Tibial artery (tissue), 4 donors: ENCODE measurements at regions not wholly inside any gene's neighbourhood (a gene's known extent, or its start where the extent isn't known, plus 50 kb on each side); places are given as distances from the start of the nearest gene placed in this dataset.

Experiments used
- DNase-seq, 2 donors: peaks; one replicate each; pipeline ENCODE4 v3.0.0-alpha.2; 2019
- H3K27ac ChIP-seq, 2 donors: fragments of 200-600 bp; sonication (generic) in 1 of 2; 1 replicate in 1 of 2; 2 replicates in 1 of 2; pipeline ENCODE4 v1.5.1; 2018 to 2019; ENCODE audit warnings: mild to moderate bottlenecking in 1 of 2
- H3K27me3 ChIP-seq, 2 donors: fragments of 200-600 bp; sonication (generic) in 1 of 2; one replicate each; pipeline versions ENCODE4 v1.5.1 to v1.6.0; 2016 to 2019
- H3K36me3 ChIP-seq, 3 donors: fragments of 200-600 bp; sonication (generic) in 2 of 3; one replicate each; pipeline ENCODE4 v1.5.1; 2016 to 2019; ENCODE audit warnings: mild to moderate bottlenecking in 2 of 3
- H3K4me1 ChIP-seq, 4 donors: fragments of 200-600 bp; sonication (generic) in 2 of 4; 1 replicate in 3 of 4; 2 replicates in 1 of 4; pipeline ENCODE4 v1.5.1; 2016 to 2019
- H3K4me3 ChIP-seq, 2 donors: fragments of 200-600 bp; sonication (generic) in 1 of 2; 1 replicate in 1 of 2; 2 replicates in 1 of 2; pipeline ENCODE4 v1.5.1; 2018 to 2019; ENCODE audit warnings: mild to moderate bottlenecking in 2 of 2
- H3K9me3 ChIP-seq, 3 donors: fragments of 200-600 bp; sonication (generic) in 1 of 3; one replicate each; pipeline ENCODE4 v1.5.1; 2016 to 2019
- intact Hi-C: fragments of 100-400 bp; cut with DNase I; formaldehyde crosslinking; loops from one replicate; pipeline ENCODE4 v1.15.0; 2023; ENCODE audit warnings: low total_unique reads
- TF ChIP-seq, protein P1 (sequence below), 2 experiments: fragments of 200-600 bp in 1 of 2; fragments of 450-650 bp in 1 of 2; IDR thresholded peaks; one replicate each; pipeline ENCODE4 v1.5.1; 2017 to 2019; ENCODE audit warnings: antibody characterized with exemption in 2 of 2, mild to moderate bottlenecking in 1 of 2, moderate library complexity in 1 of 2

DNA sequence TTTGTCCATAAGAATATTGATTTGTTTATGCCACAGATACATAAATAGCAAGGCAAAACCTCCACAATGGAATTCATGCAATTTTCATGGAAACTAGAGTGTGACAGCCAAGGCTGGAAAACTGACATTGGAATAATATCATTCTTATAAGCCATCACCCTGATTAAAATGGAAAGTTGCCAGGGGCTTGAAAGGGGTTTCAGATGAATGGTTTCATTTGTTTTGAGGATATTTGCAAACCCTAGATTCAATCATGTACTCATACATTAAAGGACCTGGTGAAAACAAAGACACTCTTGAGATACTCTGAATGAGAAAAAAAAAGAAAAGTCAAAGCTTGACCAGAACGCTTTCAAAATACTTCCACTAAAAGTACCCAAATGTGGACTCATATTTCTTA lies 205.7 kb downstream of the DIO2 start:
- intact Hi-C loops = no loop called here
- TF ChIP-seq, protein P1, sequence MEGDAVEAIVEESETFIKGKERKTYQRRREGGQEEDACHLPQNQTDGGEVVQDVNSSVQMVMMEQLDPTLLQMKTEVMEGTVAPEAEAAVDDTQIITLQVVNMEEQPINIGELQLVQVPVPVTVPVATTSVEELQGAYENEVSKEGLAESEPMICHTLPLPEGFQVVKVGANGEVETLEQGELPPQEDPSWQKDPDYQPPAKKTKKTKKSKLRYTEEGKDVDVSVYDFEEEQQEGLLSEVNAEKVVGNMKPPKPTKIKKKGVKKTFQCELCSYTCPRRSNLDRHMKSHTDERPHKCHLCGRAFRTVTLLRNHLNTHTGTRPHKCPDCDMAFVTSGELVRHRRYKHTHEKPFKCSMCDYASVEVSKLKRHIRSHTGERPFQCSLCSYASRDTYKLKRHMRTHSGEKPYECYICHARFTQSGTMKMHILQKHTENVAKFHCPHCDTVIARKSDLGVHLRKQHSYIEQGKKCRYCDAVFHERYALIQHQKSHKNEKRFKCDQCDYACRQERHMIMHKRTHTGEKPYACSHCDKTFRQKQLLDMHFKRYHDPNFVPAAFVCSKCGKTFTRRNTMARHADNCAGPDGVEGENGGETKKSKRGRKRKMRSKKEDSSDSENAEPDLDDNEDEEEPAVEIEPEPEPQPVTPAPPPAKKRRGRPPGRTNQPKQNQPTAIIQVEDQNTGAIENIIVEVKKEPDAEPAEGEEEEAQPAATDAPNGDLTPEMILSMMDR (IDR thresholded peaks at IDR 0.05) = no peak
- no peaks in the 10 kb centered on the region for H3K36me3 ChIP-seq
- H3K9me3 ChIP-seq = no peaks in the 10 kb centered on the region
- H3K4me3 ChIP-seq = no peak overlapping the region
- H3K4me1 ChIP-seq = no peaks in the 10 kb centered on the region
- no peak overlapping the region for H3K27ac ChIP-seq
- DNase-seq = no peak
- no peaks in the 10 kb centered on the region for H3K27me3 ChIP-seq

- intact Hi-C loops = no loop called here
- H3K27ac ChIP-seq = no peak overlapping the region
- H3K9me3 ChIP-seq = no peaks in the 10 kb centered on the region
- H3K4me3 ChIP-seq = no peak overlapping the region
- no peaks in the 10 kb centered on the region for H3K36me3 ChIP-seq
- TF ChIP-seq, protein P1 (IDR thresholded peaks at IDR 0.05) = no peak
- no peak for DNase-seq
- H3K27me3 ChIP-seq = no peaks in the 10 kb centered on the region
- H3K4me1 ChIP-seq = no peaks in the 10 kb centered on the region
Measured at GRCh38 chr14:80004871-80005270, 206.4 kb downstream of the DIO2 start.

- Histone ChIP-seq H3K9me3 (no peaks in the 10 kb centered on the region), H3K27ac (no peak overlapping the region), H3K27me3 (no peaks in the 10 kb centered on the region), H3K36me3 (no peaks in the 10 kb centered on the region), H3K4me3 (no peak overlapping the region), H3K4me1 (no peaks in the 10 kb centered on the region)
- DNase-seq = no peak
- intact Hi-C loops = no loop called here
- TF ChIP-seq, protein P1 (IDR thresholded peaks at IDR 0.05) = no peak
Measured at GRCh38 chr14:80003138-80003537, 208.2 kb downstream of the DIO2 start.

GRCh38 chr14:79997509-79998208 lies 213.6 kb downstream of the DIO2 start:
- DNase-seq = no peak
- Histone ChIP-seq H3K27me3 (no peaks in the 10 kb centered on the region), H3K9me3 (no peaks in the 10 kb centered on the region), H3K27ac (no peak overlapping the region), H3K36me3 (no peaks in the 10 kb centered on the region), H3K4me1 (no peaks in the 10 kb centered on the region), H3K4me3 (no peak overlapping the region)
- TF ChIP-seq, protein P1 (IDR thresholded peaks at IDR 0.05) = no peak
- intact Hi-C loops = no loop called here

- Histone ChIP-seq H3K27ac (no peak overlapping the region), H3K4me1 (no peaks in the 10 kb centered on the region), H3K36me3 (no peaks in the 10 kb centered on the region), H3K9me3 (no peaks in the 10 kb centered on the region), H3K4me3 (no peak overlapping the region), H3K27me3 (no peaks in the 10 kb centered on the region)
- intact Hi-C loops = no loop called here
- TF ChIP-seq, protein P1 (IDR thresholded peaks at IDR 0.05) = no peak
- DNase-seq = no peak
Measured at GRCh38 chr14:79992407-79993198, 218.7 kb downstream of the DIO2 start.
